ENCODE measurements at regions not wholly inside any gene's neighbourhood (a gene's known extent, or its start where the extent isn't known, plus 50 kb on each side); places are given as distances from the start of the nearest gene placed in this dataset.
"Not testable (repeated sequence)": the region's sequence is repeated elsewhere in the genome, so short reads cannot be mapped to it uniquely, and the experiment has no call there.

GRCh38 chr21:28220680-28221079 is 772.0 kb downstream of the LTN1 start:
- no peak for DNase-seq

GRCh38 chr21:28216976-28217523 is 775.6 kb downstream of the LTN1 start:
- no peak for DNase-seq

GRCh38 chr21:28215214-28215954 is 777.3 kb downstream of the LTN1 start:
- no peak for DNase-seq

GRCh38 chr21:28214786-28215185 is 777.9 kb downstream of the LTN1 start:
- no peak for DNase-seq

- no peak for DNase-seq
Observed at GRCh38 chr21:28213261-28213660, 779.4 kb downstream of the LTN1 start.

GRCh38 chr21:28212061-28212460 is 780.6 kb downstream of the LTN1 start:
- no peak for DNase-seq

GRCh38 chr21:28207436-28208173 is 785.1 kb downstream of the LTN1 start:
- no peak for DNase-seq

GRCh38 chr21:28200726-28201125 is 792.0 kb downstream of the LTN1 start:
- no peak for DNase-seq

- DNase-seq: no peak
Observed at GRCh38 chr21:28196981-28197380, 795.7 kb downstream of the LTN1 start.

GRCh38 chr21:28193189-28193588 is 799.5 kb downstream of the LTN1 start:
- no peak for DNase-seq

- DNase-seq: no peak
Observed at GRCh38 chr21:28186604-28187003, 806.1 kb downstream of the LTN1 start.

GRCh38 chr21:28181730-28182129 is 810.9 kb downstream of the LTN1 start:
- DNase-seq: no peak

GRCh38 chr21:28179136-28179535 is 813.5 kb downstream of the LTN1 start:
- no peak for DNase-seq

- no peak for DNase-seq
Observed at GRCh38 chr21:28177124-28177523, 815.6 kb downstream of the LTN1 start.

- no peak for DNase-seq
Observed at GRCh38 chr21:28174701-28175100, 818.0 kb downstream of the LTN1 start.

GRCh38 chr21:28174006-28174405 is 818.7 kb downstream of the LTN1 start:
- DNase-seq: no peak

- no peak for DNase-seq
Observed at GRCh38 chr21:28172376-28172775, 820.3 kb downstream of the LTN1 start.

- no peak for DNase-seq
Observed at GRCh38 chr21:28167366-28167765, 825.3 kb downstream of the LTN1 start.

- not testable (repeated sequence) for DNase-seq
Observed at GRCh38 chr21:28164519-28164918, 828.2 kb downstream of the LTN1 start.

- DNase-seq: not testable (repeated sequence)
Observed at GRCh38 chr21:28162052-28162451, 830.6 kb downstream of the LTN1 start.

GRCh38 chr21:28160378-28160777 is 832.3 kb downstream of the LTN1 start:
- DNase-seq: no peak

GRCh38 chr21:28159396-28159795 is 833.3 kb downstream of the LTN1 start:
- no peak for DNase-seq

GRCh38 chr21:28156590-28156989 is 836.1 kb downstream of the LTN1 start:
- no peak for DNase-seq

- no peak for DNase-seq
Observed at GRCh38 chr21:28154121-28154520, 838.6 kb downstream of the LTN1 start.

Measured in activated effector memory CD4-positive, alpha-beta T cell treated with anti-CD3 and anti-CD28 coated beads, Interleukin-2, amount 50 U/mL, for 16 hours (primary cell).